Mesenchymal stem cell (in vitro differentiated cells and primary cell): ENCODE measurements at regions not wholly inside any gene's neighbourhood (a gene's known extent, or its start where the extent isn't known, plus 50 kb on each side); places are given as distances from the start of the nearest gene placed in this dataset.

Experiments
- DNase-seq: peaks from one replicate; pipeline ENCODE4 v3.0.0-alpha.2; 2013
- H2AFZ ChIP-seq: one replicate; pipeline ENCODE4 v1.6.1; 2013; ENCODE audit warnings: low read depth, mild to moderate bottlenecking, control low read depth, inconsistent platforms, low read length, moderate library complexity
- H2AK5ac ChIP-seq: 2 replicates; pipeline ENCODE4 v1.6.1; 2013; ENCODE audit warnings: low read length, moderate library complexity, mild to moderate bottlenecking, inconsistent platforms; ENCODE audit not compliant: severe bottlenecking
- H2BK120ac ChIP-seq: one replicate; pipeline ENCODE4 v1.6.1; 2013; ENCODE audit warnings: low read depth, mild to moderate bottlenecking, inconsistent platforms, low read length, moderate library complexity
- H2BK12ac ChIP-seq, 2 experiments: one replicate each; pipeline ENCODE4 v1.6.1; 2013; ENCODE audit warnings: inconsistent platforms in 2 of 2, low read length in 2 of 2, mild to moderate bottlenecking in 2 of 2, moderate library complexity in 2 of 2, control low read depth in 1 of 2
- H2BK15ac ChIP-seq: one replicate; pipeline ENCODE4 v1.6.1; 2013; ENCODE audit warnings: mild to moderate bottlenecking, low read depth, inconsistent platforms; ENCODE audit not compliant: poor library complexity, severe bottlenecking
- H2BK5ac ChIP-seq: 2 replicates; pipeline ENCODE4 v1.6.1; 2013; ENCODE audit warnings: low read depth, mild to moderate bottlenecking, low read length, control low read depth, inconsistent platforms; ENCODE audit not compliant: poor library complexity, severe bottlenecking
- H3K14ac ChIP-seq, 2 experiments: one replicate each; pipeline ENCODE4 v1.6.1; 2013; ENCODE audit warnings: inconsistent platforms in 2 of 2, low read length in 2 of 2, control low read depth in 1 of 2, mild to moderate bottlenecking in 1 of 2, moderate library complexity in 1 of 2
- H3K18ac ChIP-seq, 2 experiments: one replicate each; pipeline ENCODE4 v1.6.1; 2013; ENCODE audit warnings: inconsistent platforms in 2 of 2, low read length in 2 of 2, control low read depth in 1 of 2, low read depth in 1 of 2, mild to moderate bottlenecking in 1 of 2
- H3K23ac ChIP-seq, 2 experiments: one replicate each; pipeline ENCODE4 v1.6.1; 2013; ENCODE audit warnings: inconsistent platforms in 2 of 2, low read length in 2 of 2, mild to moderate bottlenecking in 2 of 2, moderate library complexity in 2 of 2, control low read depth in 1 of 2
- H3K27ac ChIP-seq: 2 replicates; pipeline ENCODE4 v1.5.1; 2013; ENCODE audit warnings: mild to moderate bottlenecking, moderate library complexity, low read length, control low read depth, inconsistent platforms; ENCODE audit not compliant: poor library complexity, severe bottlenecking
- H3K27me3 ChIP-seq, 2 experiments: 2 replicates each; pipeline versions ENCODE4 v1.6.1 to v1.7.0; 2013; ENCODE audit warnings: low read length in 2 of 2, mild to moderate bottlenecking in 2 of 2, moderate library complexity in 2 of 2, control low read depth in 1 of 2, inconsistent platforms in 1 of 2; ENCODE audit not compliant: control insufficient read depth in 1 of 2, insufficient read depth in 1 of 2
- H3K36me3 ChIP-seq, 2 experiments: 2 replicates each; pipeline versions ENCODE4 v1.6.1 to v1.7.0; 2013; ENCODE audit warnings: low read length in 2 of 2, control low read depth in 1 of 2, inconsistent platforms in 1 of 2, low read depth in 1 of 2, mild to moderate bottlenecking in 1 of 2; ENCODE audit not compliant: insufficient read depth in 2 of 2, control insufficient read depth in 1 of 2
- H3K4ac ChIP-seq, 2 experiments: one replicate each; pipeline ENCODE4 v1.6.1; 2013; ENCODE audit warnings: inconsistent platforms in 2 of 2, low read length in 2 of 2, mild to moderate bottlenecking in 2 of 2, moderate library complexity in 2 of 2, control low read depth in 1 of 2, low read depth in 1 of 2
- H3K4me1 ChIP-seq: 2 replicates; pipeline ENCODE4 v1.6.1; 2013; ENCODE audit warnings: low read depth, low read length, control low read depth; ENCODE audit not compliant: control insufficient read depth, insufficient read depth
- H3K4me2 ChIP-seq: 2 replicates; pipeline ENCODE4 v1.6.1; 2013; ENCODE audit warnings: low read length, mild to moderate bottlenecking, inconsistent platforms; ENCODE audit not compliant: poor library complexity, severe bottlenecking
- H3K4me3 ChIP-seq, 2 experiments: 2 replicates each; pipeline versions ENCODE4 v1.5.1 to v1.7.0; 2013; ENCODE audit warnings: low read length in 2 of 2, mild to moderate bottlenecking in 2 of 2, control low read depth in 1 of 2, low read depth in 1 of 2; ENCODE audit not compliant: insufficient read depth in 1 of 2
- H3K79me1 ChIP-seq: replicated peaks from 2 replicates; pipeline ENCODE4 v1.6.1; 2013; ENCODE audit warnings: mild to moderate bottlenecking, control low read depth, low read length, inconsistent platforms; ENCODE audit not compliant: poor library complexity, severe bottlenecking
- H3K9ac ChIP-seq: 2 replicates; pipeline ENCODE4 v1.7.0; 2013; ENCODE audit warnings: mild to moderate bottlenecking, low read length, moderate library complexity
- H3K9me3 ChIP-seq: 2 replicates; pipeline ENCODE4 v1.7.0; 2013; ENCODE audit warnings: mild to moderate bottlenecking, low read length; ENCODE audit not compliant: control insufficient read depth
- H4K8ac ChIP-seq: one replicate; pipeline ENCODE4 v1.6.1; 2013; ENCODE audit warnings: inconsistent platforms, mild to moderate bottlenecking, low read length, moderate library complexity
- H4K91ac ChIP-seq: one replicate; pipeline ENCODE4 v1.6.1; 2013; ENCODE audit warnings: mild to moderate bottlenecking, low read length, inconsistent platforms
- WGBS: methylation state at CpG from one replicate; pipeline ENCODE4 v1.1.7; 2013; ENCODE audit warnings: mixed read lengths; 5-methylcytosine and 5-hydroxymethylcytosine counted together

- no peak overlapping the region for H3K27ac ChIP-seq
- H3K9ac ChIP-seq = no peak overlapping the region
- H3K79me1 ChIP-seq = no peaks in the 10 kb centered on the region
- H3K14ac ChIP-seq = no peak overlapping the region
- H3K9me3 ChIP-seq = peaks cover 26% of the 10 kb centered on the region
- H3K4me2 ChIP-seq = no peak overlapping the region
- H3K4ac ChIP-seq = no peak overlapping the region
- no peak overlapping the region for H4K8ac ChIP-seq
- H3K18ac ChIP-seq = no peak overlapping the region
- H2BK15ac ChIP-seq = no peak overlapping the region
- no peak overlapping the region for H2BK12ac ChIP-seq
- no peak overlapping the region for H3K4me3 ChIP-seq
- H3K27me3 ChIP-seq = no peaks in the 10 kb centered on the region
- H3K4me1 ChIP-seq = no peaks in the 10 kb centered on the region
- no peaks in the 10 kb centered on the region for H3K36me3 ChIP-seq
- no peak overlapping the region for H4K91ac ChIP-seq
- H2AFZ ChIP-seq = no peak overlapping the region
- H2AK5ac ChIP-seq = no peak overlapping the region
- no peak overlapping the region for H3K23ac ChIP-seq
- no peak overlapping the region for H2BK120ac ChIP-seq
- DNase-seq = no peak
- no peak overlapping the region for H2BK5ac ChIP-seq
These were observed 265.1 kb downstream of the ETAA1 start for GRCh38 chr2:67662222-67662621.

GRCh38 chr2:67663776-67664175 lies 266.6 kb downstream of the ETAA1 start:
- Histone ChIP-seq H3K23ac (no peak overlapping the region), H3K4me3 (no peak overlapping the region), H2AK5ac (no peak overlapping the region), H3K27ac (no peak overlapping the region), H2BK5ac (no peak overlapping the region), H2BK12ac (no peak overlapping the region), H3K79me1 (no peaks in the 10 kb centered on the region), H3K18ac (no peak overlapping the region), H2BK120ac (no peak overlapping the region), H3K9me3 (peaks cover 17% of the 10 kb centered on the region), H4K8ac (no peak overlapping the region), H3K9ac (no peak overlapping the region), H3K4me2 (no peak overlapping the region), H3K36me3 (no peaks in the 10 kb centered on the region), H2BK15ac (no peak overlapping the region), H3K27me3 (no peaks in the 10 kb centered on the region), H3K4ac (no peak overlapping the region), H3K14ac (no peak overlapping the region), H3K4me1 (no peaks in the 10 kb centered on the region), H4K91ac (no peak overlapping the region), H2AFZ (no peak overlapping the region)
- no peak for DNase-seq
- 88% methylated on average over 2 of the region's 2 CpGs for WGBS

GRCh38 chr2:67666386-67667053 lies 269.4 kb downstream of the ETAA1 start:
- H3K27me3 ChIP-seq = no peaks in the 10 kb centered on the region
- H2BK5ac ChIP-seq = no peak overlapping the region
- no peak overlapping the region for H4K91ac ChIP-seq
- H3K4ac ChIP-seq = no peak overlapping the region
- no peak for DNase-seq
- no peaks in the 10 kb centered on the region for H3K36me3 ChIP-seq
- no peak overlapping the region for H2BK120ac ChIP-seq
- H3K79me1 ChIP-seq = no peaks in the 10 kb centered on the region
- H2BK15ac ChIP-seq = no peak overlapping the region
- no peaks in the 10 kb centered on the region for H3K9me3 ChIP-seq
- no peak overlapping the region for H2AFZ ChIP-seq
- no peak overlapping the region for H3K23ac ChIP-seq
- 42% methylated on average over 2 of the region's 5 CpGs for WGBS
- H2BK12ac ChIP-seq = peak overlapping the region in 1 of 2 experiments; percentile 83
- no peak overlapping the region for H2AK5ac ChIP-seq
- peak overlapping the region in 1 of 2 experiments; percentile 16 for H3K18ac ChIP-seq
- no peak overlapping the region for H3K4me3 ChIP-seq
- no peak overlapping the region for H3K27ac ChIP-seq
- no peak overlapping the region for H3K4me2 ChIP-seq
- H3K9ac ChIP-seq = no peak overlapping the region
- no peaks in the 10 kb centered on the region for H3K4me1 ChIP-seq
- no peak overlapping the region for H4K8ac ChIP-seq
- no peak overlapping the region for H3K14ac ChIP-seq

GRCh38 chr2:67667054-67667908 lies 270.1 kb downstream of the ETAA1 start:
- Histone ChIP-seq H3K27me3 (no peaks in the 10 kb centered on the region), H3K23ac (no peak overlapping the region), H2BK15ac (no peak overlapping the region), H4K8ac (no peak overlapping the region), H2AK5ac (no peak overlapping the region), H3K36me3 (no peaks in the 10 kb centered on the region), H3K4me3 (no peak overlapping the region), H3K18ac (no peak overlapping the region), H2BK12ac (no peak overlapping the region), H3K9me3 (no peaks in the 10 kb centered on the region), H3K4me2 (no peak overlapping the region), H2AFZ (no peak overlapping the region), H3K4me1 (peaks cover under 1% of the 10 kb centered on the region), H4K91ac (no peak overlapping the region), H3K9ac (no peak overlapping the region), H3K27ac (no peak overlapping the region), H2BK120ac (no peak overlapping the region), H3K14ac (no peak overlapping the region), H3K4ac (no peak overlapping the region), H2BK5ac (no peak overlapping the region), H3K79me1 (no peaks in the 10 kb centered on the region)
- 92% methylated on average over 2 of the region's 2 CpGs for WGBS
- DNase-seq = no peak
